ENCODE measurements at regions not wholly inside any gene's neighbourhood (a gene's known extent, or its start where the extent isn't known, plus 50 kb on each side); places are given as distances from the start of the nearest gene placed in this dataset.

DNA sequence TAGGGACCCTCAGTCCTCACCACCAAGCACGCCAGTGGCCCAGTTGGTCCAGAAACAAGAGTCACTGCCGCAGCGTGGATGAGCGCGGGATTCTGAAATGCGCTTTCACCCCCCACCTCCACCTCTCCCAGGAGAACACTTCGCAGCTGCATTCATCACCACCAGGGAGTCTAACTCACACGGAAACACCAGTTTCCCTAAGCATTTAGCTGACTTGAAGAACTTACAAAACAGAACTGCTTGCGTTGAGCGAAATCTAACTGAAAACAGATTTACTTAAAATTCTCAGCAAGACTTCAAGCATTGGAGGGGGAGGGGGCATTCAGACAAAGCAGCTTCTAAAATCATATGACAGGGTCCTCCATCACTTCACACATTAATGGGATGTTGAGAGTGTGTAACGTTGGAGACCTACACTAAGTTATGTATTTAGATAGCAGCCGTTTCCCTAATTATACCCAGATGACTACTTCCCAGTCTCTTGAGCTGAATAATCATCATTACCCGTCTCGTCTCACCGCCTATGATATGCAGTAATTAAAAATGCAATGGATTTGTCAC lies 258.2 kb upstream of the IRS2 start:
- TF ChIP-seq RFX5 (IDR thresholded peaks at IDR 0.05) (no peak), CTCF (IDR thresholded peaks at IDR 0.05) (no peak), MAX (IDR thresholded peaks at IDR 0.05) (no peak), CHD2 (IDR thresholded peaks at IDR 0.05; ENCODE audit: low read length, partially characterized antibody) (no peak), BHLHE40 (IDR thresholded peaks at IDR 0.05; ENCODE audit: low read depth, low read length) (no peak), POLR2A (IDR thresholded peaks at IDR 0.05; ENCODE audit: low read length) (no peak)
- TF ChIP-seq, protein P1, sequence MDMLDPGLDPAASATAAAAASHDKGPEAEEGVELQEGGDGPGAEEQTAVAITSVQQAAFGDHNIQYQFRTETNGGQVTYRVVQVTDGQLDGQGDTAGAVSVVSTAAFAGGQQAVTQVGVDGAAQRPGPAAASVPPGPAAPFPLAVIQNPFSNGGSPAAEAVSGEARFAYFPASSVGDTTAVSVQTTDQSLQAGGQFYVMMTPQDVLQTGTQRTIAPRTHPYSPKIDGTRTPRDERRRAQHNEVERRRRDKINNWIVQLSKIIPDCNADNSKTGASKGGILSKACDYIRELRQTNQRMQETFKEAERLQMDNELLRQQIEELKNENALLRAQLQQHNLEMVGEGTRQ (IDR thresholded peaks at IDR 0.05), result no peak
- TF ChIP-seq, protein P2, sequence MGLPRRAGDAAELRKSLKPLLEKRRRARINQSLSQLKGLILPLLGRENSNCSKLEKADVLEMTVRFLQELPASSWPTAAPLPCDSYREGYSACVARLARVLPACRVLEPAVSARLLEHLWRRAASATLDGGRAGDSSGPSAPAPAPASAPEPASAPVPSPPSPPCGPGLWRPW (IDR thresholded peaks at IDR 0.05), result no peak

Measured in A549 (cell line).